Adrenal gland (tissue), 5 donors: ENCODE measurements at regions not wholly inside any gene's neighbourhood (a gene's known extent, or its start where the extent isn't known, plus 50 kb on each side); places are given as distances from the start of the nearest gene placed in this dataset.

Experiments used
- CTCF ChIP-seq, 6 experiments: fragments of 450-650 bp in 4 of 6; fragments of 200-600 bp in 2 of 6; sonication (generic) in 1 of 6; IDR thresholded peaks; 1 replicate in 5 of 6; 2 replicates in 1 of 6; pipeline versions ENCODE4 v1.5.1 to v1.8.0; 2016 to 2021; ENCODE audit warnings: antibody characterized with exemption in 6 of 6, mild to moderate bottlenecking in 2 of 6, moderate library complexity in 1 of 6
- POLR2A ChIP-seq, 2 donors: fragments of 450-650 bp; IDR thresholded peaks; one replicate each; pipeline ENCODE4 v1.6.1; 2017; ENCODE audit warnings: antibody characterized with exemption in 2 of 2, mild to moderate bottlenecking in 2 of 2, moderate library complexity in 1 of 2
- donor health status: DM: no; HTN: no; CAD: no.

- TF ChIP-seq CTCF (IDR thresholded peaks at IDR 0.05), result no peak
- TF ChIP-seq POLR2A (IDR thresholded peaks at IDR 0.05), result no peak
These were observed 809.5 kb upstream of the PIK3C3 start for GRCh38 chr18:41145516-41145915.
